HG03378 (cell line): ENCODE measurements at regions not wholly inside any gene's neighbourhood (a gene's known extent, or its start where the extent isn't known, plus 50 kb on each side); places are given as distances from the start of the nearest gene placed in this dataset.
"Not testable (repeated sequence)": the region's sequence is repeated elsewhere in the genome, so short reads cannot be mapped to it uniquely, and the experiment has no call there.

Experiments
- ATAC-seq: cut with Tn5 transposase; IDR thresholded peaks from one replicate; pipeline ENCODE4 v1.9.1; 2021; ENCODE audit warnings: mild to moderate bottlenecking, moderate library complexity; ENCODE audit not compliant: unreplicated experiment

DNA sequence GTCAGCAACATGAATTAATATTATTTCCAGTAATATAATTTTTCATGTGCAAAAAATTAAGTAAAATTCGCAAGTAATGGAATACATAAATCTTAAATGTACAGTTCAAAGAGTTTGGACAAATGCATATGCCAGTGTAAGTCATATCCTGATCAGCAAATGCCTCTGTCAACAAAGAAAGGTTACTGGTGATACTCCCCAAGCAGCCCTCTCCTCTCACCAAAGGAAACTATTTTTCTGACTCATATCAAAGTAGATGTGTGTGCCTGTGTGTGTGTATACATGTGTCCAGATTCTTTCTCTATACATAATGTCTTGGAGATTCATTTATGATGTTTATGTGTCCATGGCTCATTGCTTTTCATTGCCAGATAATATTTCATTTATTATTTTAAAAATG lies 1035.0 kb downstream of the SLC16A7 start:
- no peak for ATAC-seq

DNA sequence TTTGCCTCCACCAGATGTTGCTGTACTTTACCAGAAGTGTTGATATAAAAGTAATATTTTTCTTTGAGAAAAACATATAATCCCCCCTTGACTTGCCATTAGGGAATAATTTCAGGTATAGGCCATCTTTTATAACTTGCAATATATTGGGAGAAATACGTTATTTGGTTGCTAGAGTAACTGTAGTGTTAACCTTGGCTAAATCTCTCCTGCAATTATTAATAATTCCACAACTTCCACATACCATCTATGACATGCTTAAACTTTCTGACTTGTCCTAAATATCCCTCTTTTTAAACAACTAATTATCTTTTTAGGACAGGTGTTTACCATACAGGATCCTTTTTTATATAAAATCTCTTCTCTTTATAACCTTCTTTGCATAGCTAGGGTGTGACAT lies 1048.2 kb downstream of the SLC16A7 start:
- ATAC-seq: no peak

DNA sequence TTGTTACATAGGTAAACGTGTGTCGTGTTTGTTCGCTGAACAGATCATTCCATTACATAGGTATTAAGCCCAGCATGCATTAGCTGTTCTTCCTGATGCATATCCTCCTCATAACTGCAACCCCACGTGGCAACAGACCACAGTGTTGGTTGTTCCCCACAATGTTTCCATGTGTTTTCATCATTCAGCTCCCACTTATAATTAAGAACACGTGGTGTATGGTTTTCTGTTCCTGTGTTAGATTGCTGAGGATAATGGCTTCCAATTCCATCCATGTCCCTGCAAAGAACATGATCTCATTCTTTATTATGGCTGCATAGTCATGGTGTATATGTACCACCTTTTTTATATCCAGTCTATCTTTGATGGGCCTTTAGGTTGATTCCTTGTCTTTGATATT lies 1071.1 kb downstream of the SLC16A7 start:
- ATAC-seq: no peak

DNA sequence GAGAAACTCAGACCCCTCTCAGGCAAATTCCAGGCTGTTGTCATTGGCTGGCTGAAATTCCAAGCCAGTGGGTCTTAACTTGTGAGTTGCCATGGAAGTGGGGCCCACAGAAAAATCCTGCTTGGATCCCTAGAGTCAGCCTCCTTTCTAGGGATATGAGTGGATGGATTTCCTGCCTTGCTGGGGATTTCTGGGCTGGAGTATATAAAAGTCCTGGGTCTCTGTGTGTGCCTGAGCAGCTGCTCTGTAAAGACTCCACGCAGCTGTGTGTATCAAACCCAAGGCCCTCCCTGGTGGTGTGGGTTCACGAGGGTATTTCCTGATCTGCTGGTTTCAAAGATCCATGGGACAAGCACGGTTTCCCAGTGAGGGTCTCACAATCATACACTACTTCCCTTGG lies 1077.1 kb downstream of the SLC16A7 start:
- no peak for ATAC-seq

DNA sequence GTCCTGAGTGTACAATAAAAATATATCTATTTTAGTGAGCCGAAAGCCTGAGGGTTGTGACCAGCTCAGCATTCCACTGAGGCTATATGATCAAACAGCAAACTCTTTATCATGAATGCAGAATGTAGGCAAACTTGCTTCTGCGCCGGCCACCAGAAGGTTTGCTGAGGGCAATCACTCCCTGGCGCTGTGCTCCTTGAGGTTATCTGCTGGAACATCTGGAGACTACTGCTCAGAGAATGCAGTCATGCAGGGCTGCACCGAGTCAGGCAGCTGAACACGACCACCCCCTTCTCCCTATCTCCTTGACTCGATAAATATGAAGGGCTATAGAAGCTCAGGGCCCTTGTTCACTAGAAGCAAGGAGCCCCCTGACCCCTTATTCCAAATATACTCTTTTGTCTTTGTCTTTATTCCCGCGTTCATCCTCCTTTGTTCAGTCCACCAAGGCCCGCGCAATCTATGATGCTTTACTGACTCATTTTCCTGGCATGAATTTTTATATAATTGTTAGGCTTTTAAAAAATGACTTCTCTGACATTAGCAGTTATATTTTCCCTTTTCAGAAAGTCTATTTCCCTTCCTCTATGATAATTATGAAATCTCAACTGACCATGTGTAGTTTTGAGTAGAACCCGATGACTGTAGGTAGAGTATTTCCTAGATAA lies 1089.3 kb downstream of the SLC16A7 start:
- ATAC-seq: no peak

DNA sequence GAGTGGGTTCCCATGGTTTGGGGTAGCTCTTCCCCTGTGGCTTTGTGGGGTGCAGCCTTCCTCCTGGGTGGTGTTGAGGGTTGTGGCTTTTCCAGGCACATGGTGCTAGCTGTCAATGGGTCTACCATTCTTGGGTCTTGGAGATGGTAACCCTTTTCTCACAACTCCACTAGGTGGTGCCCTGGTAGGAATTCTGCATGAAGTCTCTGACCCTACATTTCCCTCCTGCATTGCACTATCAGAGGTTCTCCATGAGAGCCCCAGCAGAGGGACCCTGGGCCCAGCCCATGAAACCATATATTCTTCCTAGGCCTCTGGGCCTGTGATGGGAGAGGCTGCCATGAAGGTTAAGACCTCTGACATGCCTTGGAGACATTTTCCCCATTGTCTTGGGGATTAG lies 1093.3 kb downstream of the SLC16A7 start:
- ATAC-seq: no peak

DNA sequence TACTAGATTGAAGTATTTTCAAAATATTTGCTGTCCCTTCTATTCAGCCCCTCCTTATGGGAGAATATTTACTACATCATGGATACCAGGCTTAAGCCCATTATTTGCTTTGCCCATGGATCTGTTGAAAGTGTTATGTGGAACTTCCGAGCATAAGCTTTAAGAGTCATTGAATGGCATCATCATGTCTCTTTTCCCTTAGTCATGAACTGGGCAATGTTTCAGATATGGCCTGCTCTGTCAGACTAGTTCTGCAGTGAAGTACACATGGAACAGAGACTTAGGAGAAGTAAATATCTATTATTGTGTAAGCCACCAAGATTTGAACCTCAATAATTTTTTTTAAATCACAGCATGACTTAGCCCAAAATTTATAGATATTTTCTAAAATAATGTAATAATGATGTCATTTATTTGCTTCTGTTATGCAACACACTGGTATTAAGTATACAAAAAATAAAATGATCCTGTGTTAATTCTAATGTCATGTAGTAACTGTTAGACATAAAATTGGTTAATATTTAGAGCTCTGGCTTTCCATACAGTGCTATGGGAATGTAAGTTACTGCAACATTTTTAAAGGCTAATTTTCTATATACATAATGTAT lies 1097.3 kb downstream of the SLC16A7 start:
- no peak for ATAC-seq

DNA sequence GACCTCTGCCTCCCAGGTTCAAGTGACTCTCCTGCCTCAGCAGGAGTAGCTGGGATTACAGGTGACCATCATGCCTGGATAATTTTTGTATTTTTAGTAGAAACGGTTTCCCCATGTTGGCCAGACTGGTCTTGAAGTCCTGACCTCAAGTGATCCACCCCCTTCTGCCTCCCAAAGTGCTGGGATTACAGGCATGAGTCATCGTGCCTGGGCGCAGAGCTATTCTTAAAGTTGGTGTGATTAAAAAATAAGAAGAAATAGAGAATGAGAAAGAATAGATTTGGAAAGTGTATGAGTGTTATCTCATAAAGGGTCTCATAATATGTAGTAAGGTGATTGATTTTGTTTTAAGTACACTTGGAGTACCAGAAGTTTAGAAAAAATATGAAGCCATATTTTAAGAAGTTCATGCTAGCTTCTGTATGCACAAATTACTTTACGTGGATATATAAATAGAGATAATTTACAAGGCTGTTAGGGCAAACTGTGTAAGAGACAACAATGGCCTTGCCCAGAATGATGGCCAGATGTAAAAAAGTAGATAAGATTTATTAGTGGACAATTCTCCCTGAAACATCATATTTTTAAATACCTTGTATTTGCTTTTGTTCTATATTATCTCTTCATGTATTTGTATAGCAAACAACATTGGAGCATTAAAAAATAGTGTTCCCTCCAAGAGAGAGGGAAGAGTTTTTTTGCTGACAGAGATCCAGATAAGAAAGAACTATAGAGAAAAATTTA lies 1108.5 kb downstream of the SLC16A7 start:
- no peak for ATAC-seq

DNA sequence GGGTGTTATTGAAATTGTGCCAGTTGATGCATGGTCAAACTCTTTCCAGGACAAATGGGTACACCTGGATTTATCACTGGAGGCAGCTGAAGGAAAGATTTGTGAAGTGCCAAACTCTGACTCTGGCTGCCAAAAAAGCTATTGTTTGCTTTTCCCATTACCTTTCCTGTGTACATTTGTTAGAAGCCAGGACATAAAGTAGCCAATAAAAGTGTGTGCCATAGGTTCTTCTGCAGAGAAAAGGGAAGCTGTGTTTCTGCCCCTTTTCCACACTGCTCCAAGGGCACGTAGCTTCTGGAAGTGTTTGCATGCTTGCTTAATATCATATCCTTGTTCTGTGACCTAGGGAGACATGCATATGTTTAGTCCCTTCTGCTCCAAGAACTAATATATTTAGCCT lies 1114.4 kb downstream of the SLC16A7 start:
- no peak for ATAC-seq

DNA sequence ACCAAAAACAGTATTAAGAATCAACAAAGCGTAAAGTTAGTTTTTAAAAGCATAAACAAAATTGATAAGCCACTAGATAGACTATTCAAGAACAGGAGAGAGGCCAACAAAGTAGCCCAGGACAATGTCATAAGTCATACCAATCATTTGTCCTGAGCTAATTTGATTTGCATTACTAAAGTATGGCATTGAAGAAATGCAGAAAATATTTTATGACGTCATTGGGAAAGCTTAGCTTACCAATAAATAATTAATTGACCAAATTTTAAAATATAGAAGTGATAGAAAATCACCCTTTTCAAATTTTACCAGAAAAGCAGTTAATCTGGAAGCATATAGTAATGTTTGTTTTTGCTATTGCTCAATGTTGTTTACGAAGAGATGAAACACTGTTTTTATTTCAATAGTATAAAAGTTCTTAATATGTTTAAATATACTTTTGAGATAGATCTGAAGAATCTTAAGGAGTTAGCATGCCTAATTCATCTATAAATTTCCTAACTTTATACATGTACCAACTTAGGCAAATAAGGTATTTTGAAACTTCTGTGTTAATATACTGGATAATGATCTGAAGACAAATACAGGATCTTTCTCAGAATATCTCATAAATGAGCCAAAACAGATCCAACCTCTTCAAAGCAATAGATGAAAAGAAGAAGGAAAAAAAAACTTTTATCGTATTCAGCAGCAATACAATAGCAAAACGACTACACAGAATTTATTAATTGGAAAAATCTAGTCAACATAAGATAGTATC lies 1118.5 kb downstream of the SLC16A7 start:
- no peak for ATAC-seq

DNA sequence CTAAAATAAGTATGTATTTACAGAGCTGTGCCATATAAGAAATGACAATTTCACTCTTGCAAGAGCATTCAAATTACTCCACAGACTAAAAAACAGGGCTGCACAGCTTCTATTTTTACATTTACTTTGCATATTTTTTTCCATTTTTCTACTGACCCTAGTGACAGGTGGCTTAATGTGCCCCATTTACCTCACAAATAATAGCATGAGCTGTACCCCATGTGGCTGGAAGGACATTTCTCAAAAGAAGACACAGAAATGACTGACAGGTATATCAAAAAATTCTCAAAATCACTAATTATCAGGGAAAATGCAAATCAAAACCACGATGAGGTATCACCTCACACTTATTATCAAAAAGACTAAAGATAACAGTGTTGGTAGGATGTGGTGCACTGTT lies 1128.6 kb downstream of the SLC16A7 start:
- ATAC-seq: no peak

DNA sequence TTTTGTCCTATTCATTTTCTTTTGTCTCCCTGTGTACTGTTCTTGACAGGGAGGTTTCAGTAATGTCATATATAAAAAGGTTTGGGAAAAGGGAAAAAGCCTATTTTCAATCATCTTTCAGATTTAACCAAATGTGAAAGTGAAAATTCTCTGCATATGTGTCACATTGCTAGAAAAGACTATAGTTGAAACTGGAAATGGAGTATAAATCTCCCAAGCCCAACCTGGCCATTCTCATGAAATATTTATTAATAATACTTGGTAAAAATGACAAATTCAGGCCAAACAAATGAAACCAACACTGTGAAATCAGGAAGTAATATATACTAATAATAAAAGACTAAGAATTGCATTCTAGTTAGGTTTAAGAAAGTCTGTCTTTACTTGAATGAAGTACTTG lies 1129.2 kb downstream of the SLC16A7 start:
- ATAC-seq: no peak

DNA sequence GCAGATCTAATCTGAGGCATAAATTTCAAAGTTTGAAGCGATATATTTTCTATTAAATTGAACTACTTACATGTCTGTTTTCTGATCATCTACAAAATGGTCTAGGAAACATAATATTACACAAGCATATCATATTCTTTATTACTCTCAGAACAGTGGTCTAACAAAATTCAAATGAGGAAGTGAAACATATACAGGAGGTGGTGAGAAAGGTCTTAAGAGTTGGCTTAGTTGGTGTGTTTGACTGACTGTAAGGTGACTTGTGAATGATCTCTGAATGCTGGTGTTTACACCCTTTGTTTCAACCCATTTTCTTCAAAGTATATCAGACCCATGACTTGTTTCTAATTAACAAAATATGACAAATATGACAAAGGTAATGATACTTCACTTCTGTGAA lies 1156.8 kb downstream of the SLC16A7 start:
- peak; percentile 78 for ATAC-seq

DNA sequence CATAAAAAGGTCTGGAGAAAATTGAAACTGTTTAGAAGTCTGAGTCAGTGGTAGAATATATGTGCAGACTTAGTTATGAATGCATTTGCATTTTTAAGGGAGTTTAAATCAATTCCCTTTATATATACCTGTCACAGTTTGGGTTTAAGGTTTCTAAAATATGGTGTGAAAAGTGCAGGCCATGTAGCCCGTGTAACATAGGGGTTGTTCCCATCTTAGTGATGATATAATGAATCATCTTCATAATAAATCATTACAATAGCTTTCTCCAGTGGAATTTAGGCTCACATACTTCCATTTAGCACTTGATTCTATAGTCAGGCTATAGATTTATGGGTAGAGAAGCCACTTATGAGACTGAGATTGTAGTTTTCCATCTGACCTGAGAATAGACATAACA lies 1162.4 kb downstream of the SLC16A7 start:
- no peak for ATAC-seq

DNA sequence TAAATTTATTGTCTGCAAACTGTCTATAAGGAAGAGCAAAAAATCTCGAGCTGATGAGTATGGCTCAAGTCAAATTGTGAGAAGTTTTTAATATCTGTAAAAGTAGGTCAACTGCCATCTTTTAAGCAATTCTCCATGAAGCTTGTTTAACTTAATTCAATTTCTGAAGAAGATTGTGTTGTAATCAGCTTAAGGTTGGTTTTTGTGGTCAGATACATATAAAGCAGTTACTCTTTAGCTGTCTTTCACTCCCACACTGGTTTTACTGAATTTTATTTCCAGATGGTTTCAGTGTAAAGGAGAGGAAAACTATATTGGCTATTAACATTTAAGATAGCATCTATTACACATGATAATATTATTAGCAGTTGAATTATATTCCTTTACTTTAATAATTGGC lies 1165.1 kb downstream of the SLC16A7 start:
- no peak for ATAC-seq

DNA sequence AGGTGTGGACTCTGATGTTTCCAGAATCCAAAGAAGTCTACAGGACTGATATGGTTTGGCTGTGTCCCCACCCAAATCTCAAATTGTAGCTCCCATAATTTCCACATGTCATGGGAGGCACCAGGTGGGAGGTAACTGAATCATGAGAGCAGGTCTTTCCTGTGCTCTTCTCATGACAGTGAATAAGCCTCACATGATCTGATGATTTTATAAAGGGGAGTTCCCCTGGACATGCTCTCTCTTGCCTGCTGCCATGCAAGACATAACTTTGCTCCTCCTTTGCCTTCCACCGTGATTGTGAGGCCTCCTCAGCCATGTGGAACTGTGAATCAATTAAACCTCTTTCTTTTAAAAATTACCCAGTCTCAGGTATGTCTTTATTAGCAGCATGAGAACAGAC lies 1205.3 kb downstream of the SLC16A7 start:
- ATAC-seq: not testable (repeated sequence)

DNA sequence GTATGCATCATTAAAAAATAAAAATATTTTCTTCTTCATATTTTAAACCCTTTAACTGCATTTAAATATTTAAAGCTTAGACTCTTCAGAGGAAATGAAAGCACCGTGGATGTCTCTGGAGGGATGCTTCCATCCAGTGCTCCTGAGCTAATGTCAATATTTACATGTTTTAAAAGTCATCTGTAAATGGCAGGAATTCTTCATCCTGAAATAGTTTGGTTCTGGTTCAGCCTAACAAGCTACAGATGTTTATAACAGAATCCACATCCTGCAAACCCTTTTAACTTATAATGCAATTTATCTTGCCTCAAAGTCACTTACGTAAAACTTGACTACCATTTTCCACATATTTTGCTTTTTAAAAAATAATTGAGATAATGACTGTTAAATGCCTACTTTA lies 1207.3 kb downstream of the SLC16A7 start:
- ATAC-seq: no peak

DNA sequence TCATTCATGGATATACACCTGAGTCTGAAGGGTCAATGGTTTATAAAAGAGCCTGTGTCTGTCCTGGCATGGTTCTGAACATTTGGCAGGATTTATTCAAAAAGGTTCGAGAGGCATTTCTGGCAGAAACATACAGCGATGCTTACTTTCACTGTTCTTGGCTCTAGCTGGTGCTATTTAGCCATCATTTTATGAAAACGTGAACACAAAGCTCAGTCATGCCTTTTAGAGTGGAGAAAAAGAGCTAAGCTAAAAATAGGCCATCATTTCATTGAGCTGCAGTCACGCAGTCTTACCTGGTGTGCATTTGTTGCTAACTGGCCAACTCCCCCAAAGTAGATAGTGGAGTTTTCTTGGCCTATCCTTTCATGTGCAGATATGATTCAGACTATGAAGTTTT lies 1209.5 kb downstream of the SLC16A7 start:
- ATAC-seq: no peak

DNA sequence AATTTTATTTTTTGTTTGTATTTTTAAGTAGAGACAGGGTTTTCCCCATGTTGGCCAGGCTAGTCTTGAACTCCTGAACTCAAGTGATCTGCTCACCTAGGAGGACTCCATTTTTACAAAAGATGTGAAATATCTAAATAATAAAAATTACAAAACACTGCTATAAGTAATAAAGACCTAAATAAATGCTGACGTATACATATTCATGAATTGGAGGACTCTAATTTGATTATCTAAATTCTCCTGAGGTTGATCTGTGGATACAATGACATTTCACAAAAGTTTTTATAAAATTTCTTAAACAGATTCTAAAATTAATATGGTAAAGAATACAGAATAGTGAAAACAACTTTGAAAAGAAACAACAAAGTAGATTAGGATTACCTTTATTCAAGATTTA lies 1224.0 kb downstream of the SLC16A7 start:
- ATAC-seq: no peak

DNA sequence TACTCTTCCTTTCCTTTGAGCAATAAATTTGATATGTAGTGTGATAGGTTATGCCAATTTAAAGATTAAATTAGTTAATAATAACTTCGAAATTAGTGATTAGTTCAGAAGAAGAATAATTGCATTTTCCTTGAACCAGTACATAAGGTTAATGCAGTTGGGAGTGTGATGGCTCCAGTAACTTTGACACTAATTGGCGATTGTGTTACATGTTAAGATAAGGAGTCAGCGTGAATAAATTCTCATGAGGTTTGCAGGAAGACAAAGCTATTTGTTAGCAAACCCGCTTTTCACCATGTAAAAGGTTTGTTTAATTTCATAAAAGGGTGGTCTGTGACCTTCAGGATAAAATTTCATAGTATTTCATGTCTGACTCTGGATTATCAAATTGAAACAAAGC lies 1226.8 kb downstream of the SLC16A7 start:
- ATAC-seq: no peak

DNA sequence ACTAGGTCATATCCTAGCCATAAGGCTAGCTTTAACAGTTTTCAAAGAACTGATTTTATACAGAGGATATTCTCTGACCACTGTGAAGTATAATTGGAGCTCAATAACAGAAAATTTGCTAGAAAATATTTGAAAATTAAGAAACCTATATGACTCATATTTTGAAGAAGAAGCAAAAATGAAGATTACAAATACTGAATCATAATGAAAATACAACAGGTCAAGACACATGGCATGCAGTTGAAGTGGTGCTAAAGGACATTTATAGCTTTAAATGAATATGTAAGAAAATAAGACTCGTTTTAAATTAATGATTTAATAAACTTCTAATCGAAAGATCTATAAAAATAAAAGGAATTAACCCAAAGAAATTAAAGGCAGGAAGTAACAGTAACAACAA lies 1234.6 kb downstream of the SLC16A7 start:
- no peak for ATAC-seq

DNA sequence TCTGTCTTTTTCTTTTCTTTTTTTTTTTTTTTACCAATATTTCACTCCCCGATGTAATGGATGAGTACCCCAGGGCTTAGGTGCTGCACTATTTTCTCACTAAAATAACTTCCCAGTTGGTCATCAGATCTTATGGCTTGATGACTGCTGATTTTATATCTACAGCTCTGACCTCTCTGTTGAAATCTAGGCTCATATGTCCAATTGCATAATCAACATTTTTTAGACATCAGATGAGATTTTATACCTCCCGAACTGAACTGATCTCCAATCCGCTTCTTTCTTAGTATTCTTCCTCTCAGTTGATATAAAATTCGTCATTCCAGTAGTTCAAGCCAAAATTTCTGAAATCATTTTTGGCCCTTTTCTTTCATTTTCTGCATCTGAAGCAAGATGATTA lies 1236.5 kb downstream of the SLC16A7 start:
- no peak for ATAC-seq
